Breast epithelium (tissue), 4 donors: ENCODE measurements at regions not wholly inside any gene's neighbourhood (a gene's known extent, or its start where the extent isn't known, plus 50 kb on each side); places are given as distances from the start of the nearest gene placed in this dataset.

Experiments
- DNase-seq, 2 donors: peaks; one replicate each; pipeline ENCODE4 v3.0.0-alpha.2; 2019; ENCODE audit warnings: low spot score in 2 of 2
- H3K27ac ChIP-seq, 2 donors: fragments of 200-600 bp; sonication (generic) in 1 of 2; one replicate each; pipeline ENCODE4 v1.5.1; 2016 to 2019; ENCODE audit warnings: mild to moderate bottlenecking in 1 of 2
- H3K27me3 ChIP-seq, 2 donors: fragments of 200-600 bp; sonication (generic) in 1 of 2; one replicate each; pipeline versions ENCODE4 v1.5.1 to v1.6.0; 2017 to 2019; ENCODE audit warnings: control low read depth in 1 of 2, mild to moderate bottlenecking in 1 of 2
- H3K36me3 ChIP-seq: fragments of 200-600 bp; one replicate; pipeline ENCODE4 v1.5.1; 2019
- H3K4me1 ChIP-seq, 2 donors: fragments of 200-600 bp; sonication (generic); one replicate each; pipeline ENCODE4 v1.5.1; 2016 to 2019; ENCODE audit warnings: control low read depth in 1 of 2
- H3K4me3 ChIP-seq, 3 donors: fragments of 200-600 bp; sonication (generic); 1 replicate in 2 of 3; 2 replicates in 1 of 3; pipeline ENCODE4 v1.5.1; 2016 to 2019; ENCODE audit warnings: mild to moderate bottlenecking in 3 of 3, moderate library complexity in 2 of 3
- H3K9me3 ChIP-seq, 2 donors: fragments of 200-600 bp; sonication (generic) in 1 of 2; one replicate each; pipeline ENCODE4 v1.5.1; 2016 to 2019; ENCODE audit warnings: control low read depth in 1 of 2
- CTCF ChIP-seq, 3 donors: fragments of 450-650 bp; IDR thresholded peaks; one replicate each; pipeline ENCODE4 v1.5.1; 2016 to 2017; ENCODE audit warnings: antibody characterized with exemption in 3 of 3, mild to moderate bottlenecking in 3 of 3, moderate library complexity in 3 of 3
- POLR2A ChIP-seq: fragments of 450-650 bp; IDR thresholded peaks from one replicate; pipeline ENCODE4 v1.6.1; 2016; ENCODE audit warnings: antibody characterized with exemption, mild to moderate bottlenecking, moderate library complexity
- POLR2AphosphoS5 ChIP-seq, 3 donors: sonication (generic); formaldehyde crosslinking; IDR thresholded peaks; one replicate each; pipeline ENCODE4 v1.6.1; 2017; ENCODE audit warnings: antibody characterized with exemption in 3 of 3
- intact Hi-C: fragments of 100-400 bp; cut with DNase I; formaldehyde crosslinking; loops from one replicate; pipeline ENCODE4 v1.15.1; 2023; ENCODE audit warnings: low total_unique reads

GRCh38 chr12:20289520-20289919 is 78.8 kb upstream of the PDE3A start:
- H3K27ac ChIP-seq: no peak overlapping the region
- H3K4me1 ChIP-seq: no peaks in the 10 kb centered on the region
- H3K4me3 ChIP-seq: no peak overlapping the region
- DNase-seq: no peak
- no peaks in the 10 kb centered on the region for H3K36me3 ChIP-seq
- H3K27me3 ChIP-seq: no peaks in the 10 kb centered on the region
- TF ChIP-seq CTCF (IDR thresholded peaks at IDR 0.05): no peak
- no peak for TF ChIP-seq POLR2AphosphoS5 (IDR thresholded peaks at IDR 0.05)
- no peak for TF ChIP-seq POLR2A
- intact Hi-C loops: no loop called here
- H3K9me3 ChIP-seq: peaks cover 0 to 2% of the 10 kb centered on the region in 2 donors

- Histone ChIP-seq H3K36me3 (no peaks in the 10 kb centered on the region), H3K27me3 (no peaks in the 10 kb centered on the region), H3K4me3 (no peak overlapping the region), H3K4me1 (no peaks in the 10 kb centered on the region), H3K9me3 (peaks cover 5 to 11% of the 10 kb centered on the region in 2 donors), H3K27ac (no peak overlapping the region)
- DNase-seq: no peak
- TF ChIP-seq CTCF (IDR thresholded peaks at IDR 0.05) (no peak), POLR2A (no peak), POLR2AphosphoS5 (IDR thresholded peaks at IDR 0.05) (no peak)
- intact Hi-C loops: no loop called here
Measured at GRCh38 chr12:20300457-20300856, 67.9 kb upstream of the PDE3A start.

GRCh38 chr12:20305470-20305869 is 62.9 kb upstream of the PDE3A start:
- no peak overlapping the region for H3K27ac ChIP-seq
- H3K9me3 ChIP-seq: peaks cover 5 to 16% of the 10 kb centered on the region in 2 donors
- no peaks in the 10 kb centered on the region for H3K27me3 ChIP-seq
- H3K36me3 ChIP-seq: no peaks in the 10 kb centered on the region
- no peak for DNase-seq
- TF ChIP-seq POLR2A (no peak), CTCF (IDR thresholded peaks at IDR 0.05) (no peak), POLR2AphosphoS5 (IDR thresholded peaks at IDR 0.05) (no peak)
- intact Hi-C loops: no loop called here
- no peaks in the 10 kb centered on the region for H3K4me1 ChIP-seq
- H3K4me3 ChIP-seq: no peak overlapping the region

- intact Hi-C loops: no loop called here
- no peak overlapping the region for H3K4me3 ChIP-seq
- no peaks in the 10 kb centered on the region for H3K4me1 ChIP-seq
- TF ChIP-seq POLR2AphosphoS5 (IDR thresholded peaks at IDR 0.05) (no peak), CTCF (IDR thresholded peaks at IDR 0.05) (no peak), POLR2A (no peak)
- no peak for DNase-seq
- H3K27ac ChIP-seq: no peak overlapping the region
- peaks cover 4 to 16% of the 10 kb centered on the region in 2 donors for H3K9me3 ChIP-seq
- H3K36me3 ChIP-seq: no peaks in the 10 kb centered on the region
- no peaks in the 10 kb centered on the region for H3K27me3 ChIP-seq
Measured at GRCh38 chr12:20309504-20310148, 58.7 kb upstream of the PDE3A start.

- H3K4me3 ChIP-seq: no peak overlapping the region
- TF ChIP-seq CTCF (IDR thresholded peaks at IDR 0.05) (no peak), POLR2AphosphoS5 (IDR thresholded peaks at IDR 0.05) (no peak), POLR2A (no peak)
Measured at GRCh38 chr12:20314328-20314727, 54.0 kb upstream of the PDE3A start.

More at GRCh38 chr12:20314328-20314727, 54.0 kb upstream of the PDE3A start:
- H3K27ac ChIP-seq: no peak overlapping the region
- intact Hi-C loops: no loop called here
- H3K36me3 ChIP-seq: no peaks in the 10 kb centered on the region
- no peak for DNase-seq
- H3K4me1 ChIP-seq: no peaks in the 10 kb centered on the region
- no peaks in the 10 kb centered on the region for H3K9me3 ChIP-seq
- no peaks in the 10 kb centered on the region for H3K27me3 ChIP-seq
